K562 (cell line): ENCODE measurements at regions not wholly inside any gene's neighbourhood (a gene's known extent, or its start where the extent isn't known, plus 50 kb on each side); places are given as distances from the start of the nearest gene placed in this dataset.

ENCODE experiments used
- BCOR ChIP-seq: fragments of 450-650 bp; IDR thresholded peaks from 2 replicates; pipeline ENCODE4 v1.6.1; 2016
- ZNF143 ChIP-seq: sonication (generic); formaldehyde crosslinking; IDR thresholded peaks from 2 replicates; pipeline ENCODE4 v1.9.0; 2022; ENCODE audit warnings: mild to moderate bottlenecking, missing genetic modification reagents
- TF ChIP-seq, protein P1 (sequence below): sonication (generic); formaldehyde crosslinking; IDR thresholded peaks from 2 replicates; pipeline ENCODE4 v1.5.0; 2020; ENCODE audit warnings: missing genetic modification reagents
- TF ChIP-seq, protein P2 (sequence below): sonication (generic); formaldehyde crosslinking; IDR thresholded peaks from 2 replicates; pipeline ENCODE4 v1.9.0; 2022; ENCODE audit warnings: mild to moderate bottlenecking, missing genetic modification reagents
- TF ChIP-seq, protein P3 (sequence below), 2 experiments: fragments of 450-650 bp; IDR thresholded peaks; 2 replicates each; pipeline ENCODE4 v1.6.1; 2018; ENCODE audit warnings: mild to moderate bottlenecking in 2 of 2, low read depth in 1 of 2; ENCODE audit not compliant: partially characterized antibody in 2 of 2

DNA sequence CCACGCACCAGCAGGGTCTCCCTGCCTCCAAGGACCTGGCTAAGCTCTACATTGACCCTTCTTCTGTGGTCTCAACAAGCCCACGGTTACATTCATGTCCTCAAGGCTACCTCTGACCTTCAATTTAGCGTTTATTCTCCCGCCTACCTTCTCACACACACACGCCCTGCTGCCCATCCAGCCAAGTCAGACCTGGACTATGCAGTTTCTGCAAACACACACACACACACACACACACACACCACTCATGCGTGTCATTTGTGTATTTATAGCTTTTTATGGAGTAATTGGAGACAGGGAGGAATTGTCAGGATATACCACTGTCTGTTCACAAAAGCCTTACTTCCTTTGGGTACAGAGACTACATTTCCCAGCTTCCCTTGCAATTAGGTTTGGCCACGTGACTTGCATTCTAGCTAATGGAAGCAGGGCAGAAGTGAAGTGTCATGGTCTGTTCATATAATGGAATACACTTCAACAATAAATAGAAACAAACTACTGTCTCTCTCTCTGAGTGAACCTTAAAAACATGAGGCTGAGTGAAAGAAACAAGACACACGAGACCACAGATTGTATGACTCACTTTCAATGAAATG, 53.8 kb upstream of the CPXM2 start (continued):
- TF ChIP-seq ZNF143 (CRISPR knock-in tag) (peak; percentile 74), BCOR (no peak)
- TF ChIP-seq, protein P1, sequence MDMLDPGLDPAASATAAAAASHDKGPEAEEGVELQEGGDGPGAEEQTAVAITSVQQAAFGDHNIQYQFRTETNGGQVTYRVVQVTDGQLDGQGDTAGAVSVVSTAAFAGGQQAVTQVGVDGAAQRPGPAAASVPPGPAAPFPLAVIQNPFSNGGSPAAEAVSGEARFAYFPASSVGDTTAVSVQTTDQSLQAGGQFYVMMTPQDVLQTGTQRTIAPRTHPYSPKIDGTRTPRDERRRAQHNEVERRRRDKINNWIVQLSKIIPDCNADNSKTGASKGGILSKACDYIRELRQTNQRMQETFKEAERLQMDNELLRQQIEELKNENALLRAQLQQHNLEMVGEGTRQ (CRISPR knock-in tag): peak; percentile 91
- TF ChIP-seq, protein P2, sequence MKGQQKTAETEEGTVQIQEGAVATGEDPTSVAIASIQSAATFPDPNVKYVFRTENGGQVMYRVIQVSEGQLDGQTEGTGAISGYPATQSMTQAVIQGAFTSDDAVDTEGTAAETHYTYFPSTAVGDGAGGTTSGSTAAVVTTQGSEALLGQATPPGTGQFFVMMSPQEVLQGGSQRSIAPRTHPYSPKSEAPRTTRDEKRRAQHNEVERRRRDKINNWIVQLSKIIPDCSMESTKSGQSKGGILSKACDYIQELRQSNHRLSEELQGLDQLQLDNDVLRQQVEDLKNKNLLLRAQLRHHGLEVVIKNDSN: peak; percentile 76
- TF ChIP-seq, protein P3, sequence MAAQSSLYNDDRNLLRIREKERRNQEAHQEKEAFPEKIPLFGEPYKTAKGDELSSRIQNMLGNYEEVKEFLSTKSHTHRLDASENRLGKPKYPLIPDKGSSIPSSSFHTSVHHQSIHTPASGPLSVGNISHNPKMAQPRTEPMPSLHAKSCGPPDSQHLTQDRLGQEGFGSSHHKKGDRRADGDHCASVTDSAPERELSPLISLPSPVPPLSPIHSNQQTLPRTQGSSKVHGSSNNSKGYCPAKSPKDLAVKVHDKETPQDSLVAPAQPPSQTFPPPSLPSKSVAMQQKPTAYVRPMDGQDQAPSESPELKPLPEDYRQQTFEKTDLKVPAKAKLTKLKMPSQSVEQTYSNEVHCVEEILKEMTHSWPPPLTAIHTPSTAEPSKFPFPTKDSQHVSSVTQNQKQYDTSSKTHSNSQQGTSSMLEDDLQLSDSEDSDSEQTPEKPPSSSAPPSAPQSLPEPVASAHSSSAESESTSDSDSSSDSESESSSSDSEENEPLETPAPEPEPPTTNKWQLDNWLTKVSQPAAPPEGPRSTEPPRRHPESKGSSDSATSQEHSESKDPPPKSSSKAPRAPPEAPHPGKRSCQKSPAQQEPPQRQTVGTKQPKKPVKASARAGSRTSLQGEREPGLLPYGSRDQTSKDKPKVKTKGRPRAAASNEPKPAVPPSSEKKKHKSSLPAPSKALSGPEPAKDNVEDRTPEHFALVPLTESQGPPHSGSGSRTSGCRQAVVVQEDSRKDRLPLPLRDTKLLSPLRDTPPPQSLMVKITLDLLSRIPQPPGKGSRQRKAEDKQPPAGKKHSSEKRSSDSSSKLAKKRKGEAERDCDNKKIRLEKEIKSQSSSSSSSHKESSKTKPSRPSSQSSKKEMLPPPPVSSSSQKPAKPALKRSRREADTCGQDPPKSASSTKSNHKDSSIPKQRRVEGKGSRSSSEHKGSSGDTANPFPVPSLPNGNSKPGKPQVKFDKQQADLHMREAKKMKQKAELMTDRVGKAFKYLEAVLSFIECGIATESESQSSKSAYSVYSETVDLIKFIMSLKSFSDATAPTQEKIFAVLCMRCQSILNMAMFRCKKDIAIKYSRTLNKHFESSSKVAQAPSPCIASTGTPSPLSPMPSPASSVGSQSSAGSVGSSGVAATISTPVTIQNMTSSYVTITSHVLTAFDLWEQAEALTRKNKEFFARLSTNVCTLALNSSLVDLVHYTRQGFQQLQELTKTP (IDR thresholded peaks at IDR 0.05; ENCODE audit: low read depth in 1 of 2, partially characterized antibody in 2 of 2): peak in 1 of 2 experiments; percentile 66
